GM18502 (cell line): ENCODE measurements at regions not wholly inside any gene's neighbourhood (a gene's known extent, or its start where the extent isn't known, plus 50 kb on each side); places are given as distances from the start of the nearest gene placed in this dataset.
"Not testable (repeated sequence)": the region's sequence is repeated elsewhere in the genome, so short reads cannot be mapped to it uniquely, and the experiment has no call there.

ENCODE experiments used
- ATAC-seq: cut with Tn5 transposase; IDR thresholded peaks from one replicate; pipeline ENCODE4 v1.9.1; 2021; ENCODE audit warnings: mild to moderate bottlenecking; ENCODE audit not compliant: unreplicated experiment, poor library complexity

GRCh38 chr20:48451401-48451800 lies 376.4 kb downstream of the PREX1 start:
- no peak for ATAC-seq

- no peak for ATAC-seq
Observed at GRCh38 chr20:48448666-48449600, 378.9 kb downstream of the PREX1 start.

- no peak for ATAC-seq
Observed at GRCh38 chr20:48447456-48447855, 380.3 kb downstream of the PREX1 start.

- no peak for ATAC-seq
Observed at GRCh38 chr20:48445827-48446226, 382.0 kb downstream of the PREX1 start.

GRCh38 chr20:48444249-48444648 lies 383.6 kb downstream of the PREX1 start:
- ATAC-seq = no peak

- no peak for ATAC-seq
Observed at GRCh38 chr20:48440916-48441315, 386.9 kb downstream of the PREX1 start.

- not testable (repeated sequence) for ATAC-seq
Observed at GRCh38 chr20:48440261-48440660, 387.5 kb downstream of the PREX1 start.

GRCh38 chr20:48437146-48437545 lies 390.7 kb downstream of the PREX1 start:
- no peak for ATAC-seq

GRCh38 chr20:48436609-48437008 lies 391.2 kb downstream of the PREX1 start:
- ATAC-seq = not testable (repeated sequence)

GRCh38 chr20:48433178-48433577 lies 394.6 kb downstream of the PREX1 start:
- ATAC-seq = no peak

- ATAC-seq = no peak
Observed at GRCh38 chr20:48432494-48432832, 395.3 kb downstream of the PREX1 start.

GRCh38 chr20:48431653-48432493 lies 395.9 kb downstream of the PREX1 start:
- no peak for ATAC-seq

GRCh38 chr20:48426630-48427029 lies 401.2 kb downstream of the PREX1 start:
- ATAC-seq = no peak

GRCh38 chr20:48425817-48426612 lies 401.8 kb downstream of the PREX1 start:
- no peak for ATAC-seq

- ATAC-seq = no peak
Observed at GRCh38 chr20:48425321-48425720, 402.5 kb downstream of the PREX1 start.

GRCh38 chr20:48422242-48422960 lies 405.4 kb downstream of the PREX1 start:
- no peak for ATAC-seq

GRCh38 chr20:48421547-48421946 lies 406.3 kb downstream of the PREX1 start:
- no peak for ATAC-seq

GRCh38 chr20:48420176-48420575 lies 407.6 kb downstream of the PREX1 start:
- ATAC-seq = no peak

- ATAC-seq = no peak
Observed at GRCh38 chr20:48419173-48419572, 408.6 kb downstream of the PREX1 start.

- no peak for ATAC-seq
Observed at GRCh38 chr20:48416002-48416401, 411.8 kb downstream of the PREX1 start.
